ENCODE measurements at regions not wholly inside any gene's neighbourhood (a gene's known extent, or its start where the extent isn't known, plus 50 kb on each side); places are given as distances from the start of the nearest gene placed in this dataset.

DNA sequence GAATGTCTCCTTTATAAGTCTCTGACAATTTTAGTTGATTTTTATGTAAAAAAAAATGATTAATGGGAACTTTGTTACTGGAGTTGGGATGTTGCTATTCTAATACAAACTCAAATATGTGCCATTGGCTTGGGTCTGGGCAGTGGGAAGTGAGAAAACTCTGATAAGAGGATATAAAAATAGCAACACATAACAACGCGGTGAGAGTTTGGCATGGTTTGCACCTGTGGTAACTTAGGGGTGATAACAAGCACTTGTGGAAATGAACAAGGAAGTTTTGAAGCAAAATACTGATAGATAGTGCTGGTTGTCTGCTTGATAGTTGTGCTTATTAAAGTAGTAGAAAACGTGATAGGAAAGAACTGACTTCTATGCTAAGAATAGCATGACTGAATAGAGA, 743.3 kb upstream of the AGA start:
- no peak overlapping the region for H3K4me3 ChIP-seq (ENCODE audit: insufficient read depth in 1 of 2, low read depth in 1 of 2, low read length in 2 of 2)
- H2AK5ac ChIP-seq (ENCODE audit: low read length, severe bottlenecking): no peak overlapping the region
- no peak overlapping the region for H2BK12ac ChIP-seq (ENCODE audit: low read length in 2 of 2)
- no peak overlapping the region for H3K27ac ChIP-seq (ENCODE audit: low read length, poor library complexity, severe bottlenecking)
- H3K9ac ChIP-seq (ENCODE audit: low read length): no peak overlapping the region
- H4K91ac ChIP-seq (ENCODE audit: low read length): no peak overlapping the region
- H3K36me3 ChIP-seq (ENCODE audit: control insufficient read depth in 1 of 2, insufficient read depth in 2 of 2, low read depth in 1 of 2, low read length in 2 of 2): no peaks in the 10 kb centered on the region
- H3K14ac ChIP-seq (ENCODE audit: low read length in 2 of 2): no peak overlapping the region
- H2AFZ ChIP-seq (ENCODE audit: low read depth, low read length): no peak overlapping the region
- H3K4me2 ChIP-seq (ENCODE audit: low read length, poor library complexity, severe bottlenecking): no peak overlapping the region
- H2BK120ac ChIP-seq (ENCODE audit: low read depth, low read length): no peak overlapping the region
- 96% methylated on average over 3 of the region's 3 CpGs for WGBS
- DNase-seq: no peak
- no peak overlapping the region for H3K18ac ChIP-seq (ENCODE audit: low read depth in 1 of 2, low read length in 2 of 2)
- H3K79me1 ChIP-seq (replicated peaks; ENCODE audit: low read length, poor library complexity, severe bottlenecking): no peaks in the 10 kb centered on the region
- H2BK15ac ChIP-seq (ENCODE audit: low read depth, poor library complexity, severe bottlenecking): no peak overlapping the region
- no peaks in the 10 kb centered on the region for H3K27me3 ChIP-seq (ENCODE audit: control insufficient read depth in 1 of 2, insufficient read depth in 1 of 2, low read length in 2 of 2)
- no peaks in the 10 kb centered on the region for H3K4me1 ChIP-seq (ENCODE audit: control insufficient read depth, insufficient read depth, low read depth, low read length)
- peaks cover 5% of the 10 kb centered on the region for H3K9me3 ChIP-seq (ENCODE audit: control insufficient read depth, low read length)
- H4K8ac ChIP-seq (ENCODE audit: low read length): no peak overlapping the region
- H2BK5ac ChIP-seq (ENCODE audit: low read depth, low read length, poor library complexity, severe bottlenecking): no peak overlapping the region
- no peak overlapping the region for H3K23ac ChIP-seq (ENCODE audit: low read length in 2 of 2)
- no peak overlapping the region for H3K4ac ChIP-seq (ENCODE audit: low read depth in 1 of 2, low read length in 2 of 2)

GRCh38 chr4:178192611-178193010, 750.4 kb upstream of the AGA start:
- no peaks in the 10 kb centered on the region for H3K36me3 ChIP-seq (ENCODE audit: control insufficient read depth in 1 of 2, insufficient read depth in 2 of 2, low read depth in 1 of 2, low read length in 2 of 2)
- no peaks in the 10 kb centered on the region for H3K79me1 ChIP-seq (replicated peaks; ENCODE audit: low read length, poor library complexity, severe bottlenecking)
- no peak overlapping the region for H3K14ac ChIP-seq (ENCODE audit: low read length in 2 of 2)
- H3K4ac ChIP-seq (ENCODE audit: low read depth in 1 of 2, low read length in 2 of 2): no peak overlapping the region
- no peak for DNase-seq
- H3K4me3 ChIP-seq (ENCODE audit: insufficient read depth in 1 of 2, low read depth in 1 of 2, low read length in 2 of 2): no peak overlapping the region
- no peaks in the 10 kb centered on the region for H3K4me1 ChIP-seq (ENCODE audit: control insufficient read depth, insufficient read depth, low read depth, low read length)
- peaks cover 16% of the 10 kb centered on the region for H3K9me3 ChIP-seq (ENCODE audit: control insufficient read depth, low read length)
- no peak overlapping the region for H2AFZ ChIP-seq (ENCODE audit: low read depth, low read length)
- H3K27me3 ChIP-seq (ENCODE audit: control insufficient read depth in 1 of 2, insufficient read depth in 1 of 2, low read length in 2 of 2): no peaks in the 10 kb centered on the region
- H4K8ac ChIP-seq (ENCODE audit: low read length): no peak overlapping the region
- no peak overlapping the region for H2BK5ac ChIP-seq (ENCODE audit: low read depth, low read length, poor library complexity, severe bottlenecking)
- H3K4me2 ChIP-seq (ENCODE audit: low read length, poor library complexity, severe bottlenecking): no peak overlapping the region
- H3K23ac ChIP-seq (ENCODE audit: low read length in 2 of 2): no peak overlapping the region
- no peak overlapping the region for H4K91ac ChIP-seq (ENCODE audit: low read length)
- no peak overlapping the region for H3K9ac ChIP-seq (ENCODE audit: low read length)
- no peak overlapping the region for H2BK12ac ChIP-seq (ENCODE audit: low read length in 2 of 2)
- no peak overlapping the region for H2AK5ac ChIP-seq (ENCODE audit: low read length, severe bottlenecking)
- H2BK120ac ChIP-seq (ENCODE audit: low read depth, low read length): no peak overlapping the region
- no peak overlapping the region for H3K27ac ChIP-seq (ENCODE audit: low read length, poor library complexity, severe bottlenecking)
- H3K18ac ChIP-seq (ENCODE audit: low read depth in 1 of 2, low read length in 2 of 2): no peak overlapping the region
- H2BK15ac ChIP-seq (ENCODE audit: low read depth, poor library complexity, severe bottlenecking): no peak overlapping the region

DNA sequence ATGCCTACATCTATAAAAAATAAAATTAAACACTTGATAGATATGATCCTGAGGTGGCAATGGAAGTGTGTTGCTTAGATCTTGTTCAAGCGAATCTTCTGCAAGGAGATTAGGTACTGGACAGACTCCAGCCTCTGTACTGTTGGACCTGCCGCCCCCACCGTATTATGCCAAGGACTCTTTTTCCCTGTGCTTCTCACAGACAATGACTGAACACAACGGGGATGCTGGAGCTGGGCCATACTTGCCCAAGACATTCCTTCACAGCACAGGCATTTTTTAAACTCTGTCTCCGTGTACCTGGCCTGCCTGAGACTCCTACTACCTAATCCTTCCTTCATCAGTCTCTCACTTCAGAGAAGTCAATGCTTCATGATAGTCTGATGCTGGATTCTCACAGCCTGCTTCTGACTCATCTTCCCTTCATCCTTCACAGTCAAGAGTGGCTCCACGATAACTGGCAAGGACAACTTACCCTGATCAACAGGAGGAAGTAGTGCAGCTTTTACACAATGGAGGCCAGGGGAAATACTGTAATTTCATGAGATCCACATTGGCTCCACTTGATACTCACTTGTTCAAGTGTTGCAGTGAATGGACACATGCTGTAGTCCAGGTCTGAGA, 754.6 kb upstream of the AGA start:
- Histone ChIP-seq H3K4me3 (ENCODE audit: insufficient read depth in 1 of 2, low read depth in 1 of 2, low read length in 2 of 2) (no peak overlapping the region), H3K23ac (ENCODE audit: low read length in 2 of 2) (no peak overlapping the region), H3K27ac (ENCODE audit: low read length, poor library complexity, severe bottlenecking) (no peak overlapping the region), H3K9me3 (ENCODE audit: control insufficient read depth, low read length) (peaks cover 17% of the 10 kb centered on the region), H4K91ac (ENCODE audit: low read length) (no peak overlapping the region), H3K79me1 (replicated peaks; ENCODE audit: low read length, poor library complexity, severe bottlenecking) (no peaks in the 10 kb centered on the region), H2BK5ac (ENCODE audit: low read depth, low read length, poor library complexity, severe bottlenecking) (no peak overlapping the region), H3K36me3 (ENCODE audit: control insufficient read depth in 1 of 2, insufficient read depth in 2 of 2, low read depth in 1 of 2, low read length in 2 of 2) (no peaks in the 10 kb centered on the region), H3K14ac (ENCODE audit: low read length in 2 of 2) (no peak overlapping the region), H2AFZ (ENCODE audit: low read depth, low read length) (no peak overlapping the region), H2BK12ac (ENCODE audit: low read length in 2 of 2) (no peak overlapping the region), H3K27me3 (ENCODE audit: control insufficient read depth in 1 of 2, insufficient read depth in 1 of 2, low read length in 2 of 2) (no peaks in the 10 kb centered on the region), H3K4me2 (ENCODE audit: low read length, poor library complexity, severe bottlenecking) (no peak overlapping the region), H4K8ac (ENCODE audit: low read length) (no peak overlapping the region), H3K4me1 (ENCODE audit: control insufficient read depth, insufficient read depth, low read depth, low read length) (no peaks in the 10 kb centered on the region), H3K4ac (ENCODE audit: low read depth in 1 of 2, low read length in 2 of 2) (no peak overlapping the region), H2AK5ac (ENCODE audit: low read length, severe bottlenecking) (no peak overlapping the region), H3K9ac (ENCODE audit: low read length) (no peak overlapping the region), H2BK15ac (ENCODE audit: low read depth, poor library complexity, severe bottlenecking) (no peak overlapping the region), H2BK120ac (ENCODE audit: low read depth, low read length) (no peak overlapping the region), H3K18ac (ENCODE audit: low read depth in 1 of 2, low read length in 2 of 2) (no peak overlapping the region)
- DNase-seq: peak; percentile 18
- 89% methylated on average over 6 of the region's 6 CpGs for WGBS

DNA sequence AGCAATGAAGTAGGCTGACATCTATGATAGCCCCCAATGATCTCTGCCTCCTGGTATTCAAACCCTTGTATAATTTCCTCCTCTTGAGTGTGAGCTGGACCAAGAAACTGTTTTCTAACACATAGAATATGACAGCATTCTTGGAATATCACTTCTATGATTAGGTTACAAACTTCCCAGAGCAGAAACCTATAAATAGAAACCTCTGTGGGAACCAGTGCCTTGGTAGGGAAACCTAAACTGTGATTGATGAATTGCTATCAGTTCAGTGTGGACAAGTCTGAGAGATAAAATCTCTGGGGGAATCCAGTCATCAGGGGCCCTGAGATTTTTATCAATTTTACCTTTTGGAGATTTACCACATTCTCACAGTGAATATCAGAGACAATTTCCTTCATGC, 756.5 kb upstream of the AGA start:
- Histone ChIP-seq H3K4ac (ENCODE audit: low read depth in 1 of 2, low read length in 2 of 2) (no peak overlapping the region), H2AFZ (ENCODE audit: low read depth, low read length) (no peak overlapping the region), H3K4me2 (ENCODE audit: low read length, poor library complexity, severe bottlenecking) (no peak overlapping the region), H3K9me3 (ENCODE audit: control insufficient read depth, low read length) (peaks cover 21% of the 10 kb centered on the region), H4K8ac (ENCODE audit: low read length) (no peak overlapping the region), H2AK5ac (ENCODE audit: low read length, severe bottlenecking) (no peak overlapping the region), H3K23ac (ENCODE audit: low read length in 2 of 2) (no peak overlapping the region), H4K91ac (ENCODE audit: low read length) (no peak overlapping the region), H2BK5ac (ENCODE audit: low read depth, low read length, poor library complexity, severe bottlenecking) (no peak overlapping the region), H3K36me3 (ENCODE audit: control insufficient read depth in 1 of 2, insufficient read depth in 2 of 2, low read depth in 1 of 2, low read length in 2 of 2) (no peaks in the 10 kb centered on the region), H2BK120ac (ENCODE audit: low read depth, low read length) (no peak overlapping the region), H3K4me1 (ENCODE audit: control insufficient read depth, insufficient read depth, low read depth, low read length) (no peaks in the 10 kb centered on the region), H2BK15ac (ENCODE audit: low read depth, poor library complexity, severe bottlenecking) (no peak overlapping the region), H3K79me1 (replicated peaks; ENCODE audit: low read length, poor library complexity, severe bottlenecking) (no peaks in the 10 kb centered on the region), H3K18ac (ENCODE audit: low read depth in 1 of 2, low read length in 2 of 2) (no peak overlapping the region), H3K14ac (ENCODE audit: low read length in 2 of 2) (no peak overlapping the region), H3K9ac (ENCODE audit: low read length) (no peak overlapping the region), H2BK12ac (ENCODE audit: low read length in 2 of 2) (no peak overlapping the region), H3K4me3 (ENCODE audit: insufficient read depth in 1 of 2, low read depth in 1 of 2, low read length in 2 of 2) (no peak overlapping the region), H3K27me3 (ENCODE audit: control insufficient read depth in 1 of 2, insufficient read depth in 1 of 2, low read length in 2 of 2) (no peaks in the 10 kb centered on the region), H3K27ac (ENCODE audit: low read length, poor library complexity, severe bottlenecking) (no peak overlapping the region)
- peak; percentile 74 for DNase-seq

All from mesenchymal stem cell (in vitro differentiated cells and primary cell).